Neural progenitor cell (in vitro differentiated cells): ENCODE measurements at regions not wholly inside any gene's neighbourhood (a gene's known extent, or its start where the extent isn't known, plus 50 kb on each side); places are given as distances from the start of the nearest gene placed in this dataset.

Source experiments
- DNase-seq: peaks from one replicate; pipeline ENCODE4 v3.0.0-alpha.2; 2016; ENCODE audit warnings: low spot score
- H2AFZ ChIP-seq: fragments of 200-600 bp; sonication (generic); replicated peaks from 2 replicates; pipeline ENCODE4 v1.6.1; 2016; ENCODE audit warnings: antibody characterized with exemption
- H3F3A ChIP-seq: fragments of 200-600 bp; sonication (generic); 2 replicates; pipeline ENCODE4 v1.6.1; 2016; ENCODE audit warnings: antibody characterized with exemption, low read depth
- H3K27ac ChIP-seq: fragments of 200-600 bp; sonication (generic); 2 replicates; pipeline ENCODE4 v1.5.1; 2016; ENCODE audit warnings: mild to moderate bottlenecking
- H3K27me3 ChIP-seq: fragments of 200-600 bp; sonication (generic); 2 replicates; pipeline ENCODE4 v1.6.1; 2016; ENCODE audit warnings: mild to moderate bottlenecking, moderate library complexity
- H3K36me3 ChIP-seq: fragments of 200-600 bp; sonication (generic); 2 replicates; pipeline ENCODE4 v1.5.1; 2016
- H3K4me1 ChIP-seq: fragments of 200-600 bp; sonication (generic); 2 replicates; pipeline ENCODE4 v1.6.1; 2016; ENCODE audit warnings: mixed run types
- H3K4me2 ChIP-seq: fragments of 200-600 bp; sonication (generic); 2 replicates; pipeline ENCODE4 v1.6.1; 2016
- H3K4me3 ChIP-seq: fragments of 200-600 bp; sonication (generic); 2 replicates; pipeline ENCODE4 v1.5.1; 2016
- H3K79me2 ChIP-seq: fragments of 200-600 bp; sonication (generic); 2 replicates; pipeline ENCODE4 v1.6.1; 2016; ENCODE audit warnings: low read depth
- H3K9ac ChIP-seq: fragments of 200-600 bp; sonication (generic); 2 replicates; pipeline ENCODE4 v1.6.1; 2016
- H3K9me3 ChIP-seq: fragments of 200-600 bp; sonication (generic); 2 replicates; pipeline ENCODE4 v1.5.1; 2016; ENCODE audit warnings: low read depth
- H4K20me1 ChIP-seq: fragments of 200-600 bp; sonication (generic); 2 replicates; pipeline ENCODE4 v1.6.1; 2016; ENCODE audit warnings: low read depth
- H3K27ac Mint-ChIP-seq: 3 replicates; pipeline ENCODE4 v1.8.0; 2021; ENCODE audit warnings: mixed read lengths
- H3K27me3 Mint-ChIP-seq: 2 replicates; pipeline ENCODE4 v1.8.0; 2022; ENCODE audit warnings: low read depth, mild to moderate bottlenecking, inconsistent platforms, moderate library complexity, mixed read lengths; ENCODE audit not compliant: insufficient read depth
- H3K36me3 Mint-ChIP-seq: 3 replicates; pipeline ENCODE4 v1.8.0; 2021; ENCODE audit warnings: mixed read lengths
- H3K4me1 Mint-ChIP-seq: 3 replicates; pipeline ENCODE4 v1.8.0; 2021; ENCODE audit warnings: mixed read lengths
- H3K4me3 Mint-ChIP-seq: 3 replicates; pipeline ENCODE4 v1.8.0; 2021; ENCODE audit warnings: mild to moderate bottlenecking, moderate library complexity, mixed read lengths
- H3K9me3 Mint-ChIP-seq: 3 replicates; pipeline ENCODE4 v1.8.0; 2020; ENCODE audit warnings: mixed read lengths
- EZH2 ChIP-seq: fragments of 200-600 bp; sonication (generic); IDR thresholded peaks from 2 replicates; pipeline ENCODE4 v1.6.1; 2017; ENCODE audit warnings: antibody characterized with exemption, mild to moderate bottlenecking, moderate library complexity
- EZH2phosphoT487 ChIP-seq: fragments of 200-600 bp; sonication (generic); IDR thresholded peaks from 2 replicates; pipeline ENCODE4 v1.6.1; 2017; ENCODE audit warnings: antibody characterized with exemption
- TF ChIP-seq, protein P1 (sequence below): fragments of 200-600 bp; sonication (generic); IDR thresholded peaks from 2 replicates; pipeline ENCODE4 v1.5.1; 2017; ENCODE audit warnings: antibody characterized with exemption, mild to moderate bottlenecking

DNA sequence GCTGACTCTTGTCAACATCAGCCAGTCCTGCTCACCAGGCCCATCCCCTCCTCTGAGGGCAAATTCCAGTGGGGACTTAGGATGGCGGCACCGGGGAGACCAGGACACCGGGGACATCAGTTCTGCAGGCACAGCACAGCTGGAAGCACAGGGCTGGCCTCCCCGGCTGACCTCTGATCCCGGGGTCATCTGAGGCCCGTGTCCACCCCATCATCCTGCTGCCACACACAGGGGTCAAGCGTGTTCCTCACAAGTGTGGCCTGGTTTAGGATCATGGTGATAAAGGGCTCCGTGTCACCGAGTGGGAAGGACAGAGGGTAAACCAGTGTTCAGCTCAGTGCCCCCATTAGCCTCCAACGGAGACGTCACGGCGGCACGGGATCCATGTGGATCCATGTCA is 58.1 kb upstream of the CTDP1 start:
- Mint-ChIP-seq H3K27me3 (peaks cover 4% of the 10 kb centered on the region), H3K4me3 (no peak overlapping the region), H3K36me3 (no peaks in the 10 kb centered on the region), H3K4me1 (peaks cover 10% of the 10 kb centered on the region), H3K27ac (no peak overlapping the region), H3K9me3 (no peaks in the 10 kb centered on the region)
- peaks cover 4% of the 10 kb centered on the region for H3K27me3 ChIP-seq
- H3K27ac ChIP-seq: no peak overlapping the region
- H3K79me2 ChIP-seq: no peaks in the 10 kb centered on the region
- H3K4me2 ChIP-seq: no peak overlapping the region
- H3K4me1 ChIP-seq: no peaks in the 10 kb centered on the region
- H2AFZ ChIP-seq: no peak overlapping the region
- H3F3A ChIP-seq: no peaks in the 10 kb centered on the region
- DNase-seq: no peak
- no peaks in the 10 kb centered on the region for H3K9me3 ChIP-seq
- no peak overlapping the region for H3K9ac ChIP-seq
- no peaks in the 10 kb centered on the region for H4K20me1 ChIP-seq
- no peak overlapping the region for H3K4me3 ChIP-seq
- no peaks in the 10 kb centered on the region for H3K36me3 ChIP-seq
- TF ChIP-seq EZH2: no peak
- no peak for TF ChIP-seq EZH2phosphoT487
- TF ChIP-seq, protein P1, sequence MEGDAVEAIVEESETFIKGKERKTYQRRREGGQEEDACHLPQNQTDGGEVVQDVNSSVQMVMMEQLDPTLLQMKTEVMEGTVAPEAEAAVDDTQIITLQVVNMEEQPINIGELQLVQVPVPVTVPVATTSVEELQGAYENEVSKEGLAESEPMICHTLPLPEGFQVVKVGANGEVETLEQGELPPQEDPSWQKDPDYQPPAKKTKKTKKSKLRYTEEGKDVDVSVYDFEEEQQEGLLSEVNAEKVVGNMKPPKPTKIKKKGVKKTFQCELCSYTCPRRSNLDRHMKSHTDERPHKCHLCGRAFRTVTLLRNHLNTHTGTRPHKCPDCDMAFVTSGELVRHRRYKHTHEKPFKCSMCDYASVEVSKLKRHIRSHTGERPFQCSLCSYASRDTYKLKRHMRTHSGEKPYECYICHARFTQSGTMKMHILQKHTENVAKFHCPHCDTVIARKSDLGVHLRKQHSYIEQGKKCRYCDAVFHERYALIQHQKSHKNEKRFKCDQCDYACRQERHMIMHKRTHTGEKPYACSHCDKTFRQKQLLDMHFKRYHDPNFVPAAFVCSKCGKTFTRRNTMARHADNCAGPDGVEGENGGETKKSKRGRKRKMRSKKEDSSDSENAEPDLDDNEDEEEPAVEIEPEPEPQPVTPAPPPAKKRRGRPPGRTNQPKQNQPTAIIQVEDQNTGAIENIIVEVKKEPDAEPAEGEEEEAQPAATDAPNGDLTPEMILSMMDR: no peak

- DNase-seq: no peak
- H3F3A ChIP-seq: no peaks in the 10 kb centered on the region
- Mint-ChIP-seq H3K4me1 (peaks cover 11% of the 10 kb centered on the region), H3K4me3 (no peak overlapping the region), H3K9me3 (no peaks in the 10 kb centered on the region), H3K27ac (no peak overlapping the region), H3K27me3 (peaks cover 4% of the 10 kb centered on the region), H3K36me3 (no peaks in the 10 kb centered on the region)
- H3K4me2 ChIP-seq: no peak overlapping the region
- H3K9ac ChIP-seq: no peak overlapping the region
- H3K36me3 ChIP-seq: no peaks in the 10 kb centered on the region
- H3K9me3 ChIP-seq: no peaks in the 10 kb centered on the region
- H4K20me1 ChIP-seq: no peaks in the 10 kb centered on the region
- no peak overlapping the region for H3K27ac ChIP-seq
- TF ChIP-seq EZH2phosphoT487: no peak
- TF ChIP-seq, protein P1: no peak
- TF ChIP-seq EZH2: no peak
- H3K79me2 ChIP-seq: no peaks in the 10 kb centered on the region
- no peak overlapping the region for H3K4me3 ChIP-seq
- no peak overlapping the region for H2AFZ ChIP-seq
- H3K4me1 ChIP-seq: no peaks in the 10 kb centered on the region
- H3K27me3 ChIP-seq: no peaks in the 10 kb centered on the region
Measured at GRCh38 chr18:79622004-79622403, 57.6 kb upstream of the CTDP1 start.

GRCh38 chr18:79624356-79625170 is 55.0 kb upstream of the CTDP1 start:
- no peak overlapping the region for H3K27ac Mint-ChIP-seq
- no peaks in the 10 kb centered on the region for H3K27me3 ChIP-seq
- DNase-seq: no peak
- no peak overlapping the region for H3K4me3 Mint-ChIP-seq
- H2AFZ ChIP-seq: no peak overlapping the region
- H3K4me1 Mint-ChIP-seq: peaks cover 11% of the 10 kb centered on the region
- H4K20me1 ChIP-seq: no peaks in the 10 kb centered on the region
- TF ChIP-seq EZH2phosphoT487: no peak
- TF ChIP-seq EZH2: no peak
- TF ChIP-seq, protein P1: no peak
- H3K27me3 Mint-ChIP-seq: peaks cover 7% of the 10 kb centered on the region
- H3F3A ChIP-seq: no peaks in the 10 kb centered on the region
- H3K4me3 ChIP-seq: no peak overlapping the region
- no peak overlapping the region for H3K27ac ChIP-seq
- H3K9me3 ChIP-seq: no peaks in the 10 kb centered on the region
- H3K4me2 ChIP-seq: no peak overlapping the region
- no peaks in the 10 kb centered on the region for H3K36me3 ChIP-seq
- H3K4me1 ChIP-seq: no peaks in the 10 kb centered on the region
- H3K79me2 ChIP-seq: no peaks in the 10 kb centered on the region
- H3K9ac ChIP-seq: no peak overlapping the region
- no peaks in the 10 kb centered on the region for H3K36me3 Mint-ChIP-seq
- no peaks in the 10 kb centered on the region for H3K9me3 Mint-ChIP-seq
